Tibial nerve (tissue), 3 donors: ENCODE measurements at regions not wholly inside any gene's neighbourhood (a gene's known extent, or its start where the extent isn't known, plus 50 kb on each side); places are given as distances from the start of the nearest gene placed in this dataset.

Experiments
- POLR2A ChIP-seq, 2 donors: fragments of 450-650 bp; IDR thresholded peaks; one replicate each; pipeline ENCODE4 v1.6.1; 2017; ENCODE audit warnings: antibody characterized with exemption in 2 of 2, mild to moderate bottlenecking in 2 of 2, moderate library complexity in 2 of 2
- TF ChIP-seq, protein P1 (sequence below), 5 experiments: fragments of 200-600 bp in 3 of 5; fragments of 450-650 bp in 2 of 5; sonication (generic) in 3 of 5; IDR thresholded peaks; one replicate each; pipeline ENCODE4 v1.5.1; 2016 to 2019; ENCODE audit warnings: antibody characterized with exemption in 5 of 5, mild to moderate bottlenecking in 3 of 5, moderate library complexity in 2 of 5

DNA sequence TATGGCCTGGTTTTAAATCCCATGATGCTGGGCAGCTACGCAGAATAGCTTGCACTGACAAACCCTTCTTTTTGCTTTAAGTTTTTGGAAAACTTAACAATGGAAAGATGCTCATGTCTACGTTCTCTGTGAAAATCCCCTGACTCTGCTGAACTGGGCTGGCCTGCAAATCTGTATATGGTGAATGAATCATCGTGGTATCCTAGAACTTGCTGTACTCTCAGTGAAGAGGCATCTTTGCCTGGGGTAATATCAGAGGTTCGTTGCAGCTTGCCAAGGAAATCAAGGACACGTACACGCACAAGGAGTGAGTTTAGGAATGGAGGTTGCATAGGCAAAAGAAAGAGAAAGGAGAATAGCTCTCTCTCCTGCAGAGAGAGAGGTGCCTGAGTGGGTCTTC lies 382.0 kb upstream of the ADARB2 start:
- TF ChIP-seq, protein P1, sequence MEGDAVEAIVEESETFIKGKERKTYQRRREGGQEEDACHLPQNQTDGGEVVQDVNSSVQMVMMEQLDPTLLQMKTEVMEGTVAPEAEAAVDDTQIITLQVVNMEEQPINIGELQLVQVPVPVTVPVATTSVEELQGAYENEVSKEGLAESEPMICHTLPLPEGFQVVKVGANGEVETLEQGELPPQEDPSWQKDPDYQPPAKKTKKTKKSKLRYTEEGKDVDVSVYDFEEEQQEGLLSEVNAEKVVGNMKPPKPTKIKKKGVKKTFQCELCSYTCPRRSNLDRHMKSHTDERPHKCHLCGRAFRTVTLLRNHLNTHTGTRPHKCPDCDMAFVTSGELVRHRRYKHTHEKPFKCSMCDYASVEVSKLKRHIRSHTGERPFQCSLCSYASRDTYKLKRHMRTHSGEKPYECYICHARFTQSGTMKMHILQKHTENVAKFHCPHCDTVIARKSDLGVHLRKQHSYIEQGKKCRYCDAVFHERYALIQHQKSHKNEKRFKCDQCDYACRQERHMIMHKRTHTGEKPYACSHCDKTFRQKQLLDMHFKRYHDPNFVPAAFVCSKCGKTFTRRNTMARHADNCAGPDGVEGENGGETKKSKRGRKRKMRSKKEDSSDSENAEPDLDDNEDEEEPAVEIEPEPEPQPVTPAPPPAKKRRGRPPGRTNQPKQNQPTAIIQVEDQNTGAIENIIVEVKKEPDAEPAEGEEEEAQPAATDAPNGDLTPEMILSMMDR (IDR thresholded peaks at IDR 0.05), result no peak
- TF ChIP-seq POLR2A (IDR thresholded peaks at IDR 0.05), result no peak
